ENCODE measurements at regions not wholly inside any gene's neighbourhood (a gene's known extent, or its start where the extent isn't known, plus 50 kb on each side); places are given as distances from the start of the nearest gene placed in this dataset.

- Histone ChIP-seq H3K9me3 (no peaks in the 10 kb centered on the region), H3K36me3 (no peaks in the 10 kb centered on the region), H3K27me3 (ENCODE audit: low read depth) (no peaks in the 10 kb centered on the region), H3K4me1 (no peaks in the 10 kb centered on the region), H3K4me3 (no peak overlapping the region), H3K27ac (no peak overlapping the region)
- ATAC-seq, result no peak
- TF ChIP-seq CTCF (IDR thresholded peaks at IDR 0.05), result no peak
- DNase-seq, result no peak
- intact Hi-C loops (cut with DNase I), result no loop called here
Measured at GRCh38 chr14:45400950-45401640, 148.1 kb upstream of the MIS18BP1 start.

GRCh38 chr14:45400509-45400908 is 147.5 kb upstream of the MIS18BP1 start:
- Histone ChIP-seq H3K4me3 (no peak overlapping the region), H3K27ac (no peak overlapping the region)
- TF ChIP-seq CTCF (IDR thresholded peaks at IDR 0.05), result no peak

GRCh38 chr14:45381091-45381490 is 128.1 kb upstream of the MIS18BP1 start:
- intact Hi-C loops (cut with DNase I), result no loop called here
- H3K9me3 ChIP-seq, result no peaks in the 10 kb centered on the region
- no peaks in the 10 kb centered on the region for H3K4me1 ChIP-seq
- no peak overlapping the region for H3K27ac ChIP-seq
- H3K27me3 ChIP-seq (ENCODE audit: low read depth), result no peaks in the 10 kb centered on the region
- no peak for DNase-seq
- no peaks in the 10 kb centered on the region for H3K36me3 ChIP-seq
- no peak for ATAC-seq
- H3K4me3 ChIP-seq, result no peak overlapping the region
- no peak for TF ChIP-seq CTCF (IDR thresholded peaks at IDR 0.05)

More at GRCh38 chr14:45400509-45400908, 147.5 kb upstream of the MIS18BP1 start:
- no peaks in the 10 kb centered on the region for H3K4me1 ChIP-seq
- intact Hi-C loops (cut with DNase I), result no loop called here
- H3K9me3 ChIP-seq, result no peaks in the 10 kb centered on the region
- no peaks in the 10 kb centered on the region for H3K27me3 ChIP-seq (ENCODE audit: low read depth)
- H3K36me3 ChIP-seq, result no peaks in the 10 kb centered on the region
- DNase-seq, result no peak
- ATAC-seq, result no peak

- DNase-seq, result no peak
- no peak overlapping the region for H3K27ac ChIP-seq
Measured at GRCh38 chr14:45377166-45377565, 124.2 kb upstream of the MIS18BP1 start.

GRCh38 chr14:45373877-45374276 is 120.9 kb upstream of the MIS18BP1 start:
- H3K27me3 ChIP-seq (ENCODE audit: low read depth), result no peaks in the 10 kb centered on the region
- intact Hi-C loops (cut with DNase I), result no loop called here
- no peak for ATAC-seq
- no peaks in the 10 kb centered on the region for H3K9me3 ChIP-seq
- H3K27ac ChIP-seq, result no peak overlapping the region
- H3K4me3 ChIP-seq, result no peak overlapping the region
- TF ChIP-seq CTCF (IDR thresholded peaks at IDR 0.05), result no peak
- no peaks in the 10 kb centered on the region for H3K4me1 ChIP-seq
- DNase-seq, result no peak
- no peaks in the 10 kb centered on the region for H3K36me3 ChIP-seq

More at GRCh38 chr14:45377166-45377565, 124.2 kb upstream of the MIS18BP1 start:
- intact Hi-C loops (cut with DNase I), result no loop called here
- TF ChIP-seq CTCF (IDR thresholded peaks at IDR 0.05), result no peak
- Histone ChIP-seq H3K27me3 (ENCODE audit: low read depth) (no peaks in the 10 kb centered on the region), H3K9me3 (no peaks in the 10 kb centered on the region), H3K4me3 (no peak overlapping the region), H3K36me3 (no peaks in the 10 kb centered on the region), H3K4me1 (no peaks in the 10 kb centered on the region)
- no peak for ATAC-seq

All from lower lobe of right lung (tissue), 2 donors.